Adrenal gland (tissue), 5 donors: ENCODE measurements at regions not wholly inside any gene's neighbourhood (a gene's known extent, or its start where the extent isn't known, plus 50 kb on each side); places are given as distances from the start of the nearest gene placed in this dataset.

Source experiments
- POLR2A ChIP-seq, 2 donors: fragments of 450-650 bp; IDR thresholded peaks; one replicate each; pipeline ENCODE4 v1.6.1; 2017; ENCODE audit warnings: antibody characterized with exemption in 2 of 2, mild to moderate bottlenecking in 2 of 2, moderate library complexity in 1 of 2
- TF ChIP-seq, protein P1 (sequence below), 6 experiments: fragments of 450-650 bp in 4 of 6; fragments of 200-600 bp in 2 of 6; sonication (generic) in 1 of 6; IDR thresholded peaks; 1 replicate in 5 of 6; 2 replicates in 1 of 6; pipeline versions ENCODE4 v1.5.1 to v1.8.0; 2016 to 2021; ENCODE audit warnings: antibody characterized with exemption in 6 of 6, mild to moderate bottlenecking in 2 of 6, moderate library complexity in 1 of 6
- donor health status: DM: no; HTN: no; CAD: no.

DNA sequence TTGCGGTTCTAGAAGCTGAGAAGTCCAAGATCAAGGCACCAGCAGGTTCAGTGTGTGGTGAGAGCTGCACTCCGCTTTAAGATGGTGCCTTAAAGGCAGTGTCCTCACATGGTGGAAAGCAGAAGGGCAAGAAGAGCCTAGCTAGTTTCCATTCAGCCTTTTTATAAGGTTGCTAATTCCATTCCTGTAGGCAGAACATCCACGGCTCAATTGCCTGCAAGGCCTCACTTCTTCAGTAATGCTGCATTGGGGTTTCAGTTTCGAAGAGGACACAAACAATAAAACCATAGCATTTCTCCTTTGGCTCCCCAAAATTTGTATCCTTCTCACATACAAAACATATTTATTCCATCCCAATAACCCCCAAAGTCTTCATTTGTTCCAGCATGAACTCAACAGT is 109.5 kb upstream of the KCND2 start:
- no peak for TF ChIP-seq POLR2A (IDR thresholded peaks at IDR 0.05)
- TF ChIP-seq, protein P1, sequence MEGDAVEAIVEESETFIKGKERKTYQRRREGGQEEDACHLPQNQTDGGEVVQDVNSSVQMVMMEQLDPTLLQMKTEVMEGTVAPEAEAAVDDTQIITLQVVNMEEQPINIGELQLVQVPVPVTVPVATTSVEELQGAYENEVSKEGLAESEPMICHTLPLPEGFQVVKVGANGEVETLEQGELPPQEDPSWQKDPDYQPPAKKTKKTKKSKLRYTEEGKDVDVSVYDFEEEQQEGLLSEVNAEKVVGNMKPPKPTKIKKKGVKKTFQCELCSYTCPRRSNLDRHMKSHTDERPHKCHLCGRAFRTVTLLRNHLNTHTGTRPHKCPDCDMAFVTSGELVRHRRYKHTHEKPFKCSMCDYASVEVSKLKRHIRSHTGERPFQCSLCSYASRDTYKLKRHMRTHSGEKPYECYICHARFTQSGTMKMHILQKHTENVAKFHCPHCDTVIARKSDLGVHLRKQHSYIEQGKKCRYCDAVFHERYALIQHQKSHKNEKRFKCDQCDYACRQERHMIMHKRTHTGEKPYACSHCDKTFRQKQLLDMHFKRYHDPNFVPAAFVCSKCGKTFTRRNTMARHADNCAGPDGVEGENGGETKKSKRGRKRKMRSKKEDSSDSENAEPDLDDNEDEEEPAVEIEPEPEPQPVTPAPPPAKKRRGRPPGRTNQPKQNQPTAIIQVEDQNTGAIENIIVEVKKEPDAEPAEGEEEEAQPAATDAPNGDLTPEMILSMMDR (IDR thresholded peaks at IDR 0.05), result no peak
